B cell (primary cell): ENCODE measurements at regions not wholly inside any gene's neighbourhood (a gene's known extent, or its start where the extent isn't known, plus 50 kb on each side); places are given as distances from the start of the nearest gene placed in this dataset.
"Not testable (repeated sequence)": the region's sequence is repeated elsewhere in the genome, so short reads cannot be mapped to it uniquely, and the experiment has no call there.

ENCODE experiments used
- ATAC-seq: fragments of 200-7000 bp; cut with Tn5 transposase; one replicate; pipeline ENCODE4 v1.10.0; 2021; ENCODE audit warnings: low read depth, mild to moderate bottlenecking, moderate number of reproducible peaks, moderate library complexity
- CTCF ChIA-PET: fragments of 350-600 bp; sonication (Branson Sonifier 250); formaldehyde crosslinking; loops from one replicate; lab custom pipeline; 2021; ENCODE audit warnings: antibody characterized with exemption, inconsistent platforms; lab: Charles Lee
- POLR2A ChIA-PET: fragments of 350-600 bp; sonication (Branson Sonifier 250); formaldehyde crosslinking; loops from one replicate; lab custom pipeline; 2021; ENCODE audit warnings: antibody characterized with exemption; lab: Charles Lee
- DNase-seq: peaks from one replicate; pipeline ENCODE4 v3.0.0; 2013
- H2AFZ ChIP-seq: 2 replicates; pipeline ENCODE4 v1.6.1; 2012; ENCODE audit warnings: mild to moderate bottlenecking, low read depth, low read length; ENCODE audit not compliant: insufficient read depth, poor library complexity, severe bottlenecking
- H3K27ac ChIP-seq, 2 donors: 1 replicate in 1 of 2; 2 replicates in 1 of 2; pipeline ENCODE4 v1.5.1; 2012 to 2013; ENCODE audit warnings: low read length in 2 of 2, mild to moderate bottlenecking in 2 of 2, moderate library complexity in 1 of 2
- H3K27me3 ChIP-seq, 4 experiments: fragments of 200-600 bp in 1 of 4; sonication (generic) in 1 of 4; replicated peaks in 1 of 4; 1 replicate in 2 of 4; 2 replicates in 2 of 4; pipeline versions ENCODE4 v1.6.1 to v1.7.0; 2013 to 2016; ENCODE audit warnings: low read length in 3 of 4, mild to moderate bottlenecking in 2 of 4, mixed read lengths in 1 of 4, moderate library complexity in 1 of 4; ENCODE audit not compliant: insufficient read depth in 4 of 4, control insufficient read depth in 3 of 4; ENCODE audit errors: control extremely low read depth in 1 of 4
- H3K36me3 ChIP-seq, 2 experiments: replicated peaks in 1 of 2; 1 replicate in 1 of 2; 2 replicates in 1 of 2; pipeline versions ENCODE4 v1.6.1 to v1.7.1; 2013; ENCODE audit warnings: low read length in 1 of 2; ENCODE audit not compliant: insufficient read depth in 2 of 2, control insufficient read depth in 1 of 2; ENCODE audit errors: control extremely low read depth in 1 of 2, extremely low read depth in 1 of 2
- H3K4me1 ChIP-seq, 2 donors: fragments of 200-600 bp in 1 of 2; sonication (generic) in 1 of 2; 1 replicate in 1 of 2; 2 replicates in 1 of 2; pipeline versions ENCODE4 v1.5.1 to v1.6.1; 2013 to 2017; ENCODE audit warnings: low read length in 2 of 2; ENCODE audit not compliant: control insufficient read depth in 2 of 2, insufficient read depth in 2 of 2
- H3K4me2 ChIP-seq: replicated peaks from 2 replicates; pipeline ENCODE3; 2012; ENCODE audit warnings: mild to moderate bottlenecking, low read depth, low read length; ENCODE audit not compliant: poor library complexity, severe bottlenecking
- H3K4me3 ChIP-seq, 5 experiments: fragments of 200-600 bp in 1 of 5; sonication (generic) in 1 of 5; 1 replicate in 3 of 5; 2 replicates in 2 of 5; pipeline versions ENCODE4 v1.5.1 to v1.7.0; 2011 to 2016; ENCODE audit warnings: low read length in 4 of 5, mild to moderate bottlenecking in 4 of 5, low read depth in 2 of 5, control low read depth in 1 of 5, moderate library complexity in 1 of 5; ENCODE audit not compliant: insufficient read depth in 1 of 5; ENCODE audit errors: control extremely low read depth in 1 of 5, extremely low read depth in 1 of 5
- H3K79me2 ChIP-seq: fragments of 200-600 bp; sonication (generic); one replicate; pipeline ENCODE4 v1.6.0; 2016; ENCODE audit warnings: low read length; ENCODE audit not compliant: control insufficient read depth, insufficient read depth
- H3K9ac ChIP-seq: fragments of 200-600 bp; sonication (generic); 2 replicates; pipeline ENCODE4 v1.6.1; 2017; ENCODE audit warnings: mild to moderate bottlenecking, low read length, moderate library complexity
- H3K9me3 ChIP-seq, 3 donors: one replicate each; pipeline versions ENCODE4 v1.6.1 to v1.7.1; 2013; ENCODE audit warnings: low read length in 2 of 3; ENCODE audit not compliant: control insufficient read depth in 2 of 3, insufficient read depth in 1 of 3; ENCODE audit errors: control extremely low read depth in 1 of 3
- H4K20me1 ChIP-seq: 2 replicates; pipeline ENCODE4 v1.6.0; 2012; ENCODE audit warnings: mild to moderate bottlenecking, low read length; ENCODE audit not compliant: insufficient read depth, control insufficient read depth, poor library complexity, severe bottlenecking
- H3K27ac Mint-ChIP-seq: one replicate; pipeline ENCODE4 v1.8.0; 2021; ENCODE audit warnings: mixed read lengths
- H3K27me3 Mint-ChIP-seq: one replicate; pipeline ENCODE4 v1.8.0; 2021; ENCODE audit warnings: mixed read lengths
- H3K4me1 Mint-ChIP-seq: one replicate; pipeline ENCODE4 v1.8.0; 2021; ENCODE audit warnings: mixed read lengths
- H3K4me3 Mint-ChIP-seq: one replicate; pipeline ENCODE4 v1.8.0; 2021; ENCODE audit warnings: mixed read lengths
- H3K9me3 Mint-ChIP-seq: one replicate; pipeline ENCODE4 v1.8.0; 2022; ENCODE audit warnings: mixed read lengths; ENCODE audit not compliant: insufficient read depth
- CTCF ChIP-seq: fragments of 200-600 bp; IDR thresholded peaks from one replicate; pipeline ENCODE4 v1.8.0; 2022; ENCODE audit warnings: antibody characterized with exemption, mild to moderate bottlenecking
- EZH2 ChIP-seq: IDR thresholded peaks from 2 replicates; pipeline ENCODE4 v1.6.1; 2012; ENCODE audit warnings: borderline replicate concordance, low read depth, mild to moderate bottlenecking, moderate library complexity, low read length; ENCODE audit not compliant: insufficient read depth, poor library complexity, severe bottlenecking
- WGBS: methylation state at CpG from one replicate; pipeline ENCODE4 v1.1.5; 2013; ENCODE audit warnings: missing lambda C conversion rate; ENCODE audit not compliant: insufficient coverage; 5-methylcytosine and 5-hydroxymethylcytosine counted together
- intact Hi-C: fragments of 100-400 bp; cut with micrococcal nuclease; formaldehyde crosslinking; loops from one replicate; pipeline ENCODE4 v1.10.0; 2022

GRCh38 chr5:82586181-82586580 is 308.0 kb upstream of the RPS23 start:
- H3K4me1 ChIP-seq, result no peaks in the 10 kb centered on the region
- peaks cover 0 to 10% (median 0%) of the 10 kb centered on the region in 3 donors for H3K9me3 ChIP-seq
- H3K9ac ChIP-seq, result no peak overlapping the region
- CTCF ChIA-PET, result interaction anchor here (0.7 kb wide), 1 partner anchor 144 kb away, joined by 3 read pairs; no protein-coding TSS in a partner anchor
- H3K27ac ChIP-seq, result no peak overlapping the region
- no peak for ATAC-seq
- no peaks in the 10 kb centered on the region for H3K27me3 ChIP-seq
- no peaks in the 10 kb centered on the region for H3K79me2 ChIP-seq
- H3K4me3 Mint-ChIP-seq, result no peak overlapping the region
- H3K4me3 ChIP-seq, result no peak overlapping the region
- H4K20me1 ChIP-seq, result no peaks in the 10 kb centered on the region
- WGBS, result 67% methylated on average over 1 of the region's 2 CpGs
- POLR2A ChIA-PET, result no interaction called here
- no peak overlapping the region for H3K27ac Mint-ChIP-seq
- H3K36me3 ChIP-seq, result no peaks in the 10 kb centered on the region
- H3K4me1 Mint-ChIP-seq, result no peaks in the 10 kb centered on the region
- peaks cover 3% of the 10 kb centered on the region for H3K9me3 Mint-ChIP-seq
- no peak for DNase-seq
- no peak overlapping the region for H2AFZ ChIP-seq
- no peaks in the 10 kb centered on the region for H3K27me3 Mint-ChIP-seq
- no peak overlapping the region for H3K4me2 ChIP-seq
- TF ChIP-seq CTCF (no peak), EZH2 (no peak)
- intact Hi-C loops, result loop anchor here (10.0 kb wide), 1 partner anchor 451 kb away; no protein-coding TSS in a partner anchor

GRCh38 chr5:82584631-82585030 is 306.5 kb upstream of the RPS23 start:
- TF ChIP-seq EZH2 (no peak), CTCF (no peak)
- intact Hi-C loops, result loop anchor here (10.0 kb wide), 1 partner anchor 450 kb away; no protein-coding TSS in a partner anchor
- ATAC-seq (no peak), DNase-seq (no peak)
- Mint-ChIP-seq H3K27me3 (no peaks in the 10 kb centered on the region), H3K4me1 (no peaks in the 10 kb centered on the region), H3K9me3 (peaks cover 8% of the 10 kb centered on the region), H3K27ac (no peak overlapping the region), H3K4me3 (no peak overlapping the region)
- 97% methylated on average over 4 of the region's 4 CpGs for WGBS
- H2AFZ ChIP-seq, result no peak overlapping the region
- H3K9ac ChIP-seq, result no peak overlapping the region
- no peaks in the 10 kb centered on the region for H3K79me2 ChIP-seq
- H3K4me1 ChIP-seq, result no peaks in the 10 kb centered on the region
- no peaks in the 10 kb centered on the region for H3K36me3 ChIP-seq
- H3K27me3 ChIP-seq, result no peaks in the 10 kb centered on the region
- no peaks in the 10 kb centered on the region for H4K20me1 ChIP-seq
- no peak overlapping the region for H3K27ac ChIP-seq
- peaks cover 0 to 10% (median 0%) of the 10 kb centered on the region in 3 donors for H3K9me3 ChIP-seq
- no peak overlapping the region for H3K4me3 ChIP-seq
- ChIA-PET CTCF (no interaction called here), POLR2A (no interaction called here)
- H3K4me2 ChIP-seq, result no peak overlapping the region

- H3K4me1 ChIP-seq, H3K27ac Mint-ChIP-seq, H3K4me3 ChIP-seq, H3K9ac ChIP-seq, H3K27ac ChIP-seq, H3K4me2 ChIP-seq, H4K20me1 ChIP-seq, H3K36me3 ChIP-seq, H3K27me3 Mint-ChIP-seq, H2AFZ ChIP-seq, H3K9me3 Mint-ChIP-seq, H3K27me3 ChIP-seq, H3K4me3 Mint-ChIP-seq, DNase-seq, POLR2A ChIA-PET, CTCF ChIA-PET, H3K79me2 ChIP-seq, H3K4me1 Mint-ChIP-seq, ATAC-seq: not testable (repeated sequence)
- peaks cover 0 to 10% (median 0%) of the 10 kb centered on the region in 3 donors for H3K9me3 ChIP-seq
- WGBS, result 88% methylated on average over 5 of the region's 6 CpGs
- intact Hi-C loops, result loop anchor here (10.0 kb wide), 1 partner anchor 449 kb away; no protein-coding TSS in a partner anchor
Observed at GRCh38 chr5:82583331-82583730, 305.2 kb upstream of the RPS23 start.
